Glutamatergic neuron (in vitro differentiated cells): ENCODE measurements at regions not wholly inside any gene's neighbourhood (a gene's known extent, or its start where the extent isn't known, plus 50 kb on each side); places are given as distances from the start of the nearest gene placed in this dataset.

Source experiments
- DNase-seq: peaks from one replicate; pipeline ENCODE4 v3.0.0; 2022
- H3K27ac Mint-ChIP-seq: one replicate; pipeline ENCODE4 v1.8.0; 2020; ENCODE audit warnings: mild to moderate bottlenecking, mixed read lengths, inconsistent platforms; ENCODE audit not compliant: unreplicated experiment
- H3K27me3 Mint-ChIP-seq: one replicate; pipeline ENCODE4 v1.8.0; 2020; ENCODE audit warnings: mild to moderate bottlenecking, moderate library complexity, mixed read lengths, inconsistent platforms; ENCODE audit not compliant: unreplicated experiment
- H3K36me3 Mint-ChIP-seq: one replicate; pipeline ENCODE4 v1.8.0; 2020; ENCODE audit warnings: mild to moderate bottlenecking, mixed read lengths, inconsistent platforms; ENCODE audit not compliant: unreplicated experiment
- H3K4me1 Mint-ChIP-seq: one replicate; pipeline ENCODE4 v1.8.0; 2020; ENCODE audit warnings: mild to moderate bottlenecking, low read depth, mixed read lengths, inconsistent platforms; ENCODE audit not compliant: unreplicated experiment
- H3K4me3 Mint-ChIP-seq: one replicate; pipeline ENCODE4 v1.8.0; 2020; ENCODE audit warnings: mild to moderate bottlenecking, mixed read lengths, inconsistent platforms; ENCODE audit not compliant: unreplicated experiment
- H3K9me3 Mint-ChIP-seq: one replicate; pipeline ENCODE4 v1.8.0; 2020; ENCODE audit warnings: mild to moderate bottlenecking, moderate library complexity, mixed read lengths, inconsistent platforms; ENCODE audit not compliant: unreplicated experiment
- CTCF ChIP-seq: fragments of 200-600 bp; sonication (generic); IDR thresholded peaks from one replicate; pipeline ENCODE4 v1.5.0; 2021; ENCODE audit not compliant: partially characterized antibody, unreplicated experiment

- H3K27ac Mint-ChIP-seq, result no peak overlapping the region
- no peak overlapping the region for H3K4me3 Mint-ChIP-seq
- H3K36me3 Mint-ChIP-seq, result no peaks in the 10 kb centered on the region
- no peaks in the 10 kb centered on the region for H3K9me3 Mint-ChIP-seq
- no peaks in the 10 kb centered on the region for H3K4me1 Mint-ChIP-seq
- TF ChIP-seq CTCF, result no peak
- H3K27me3 Mint-ChIP-seq, result no peaks in the 10 kb centered on the region
- no peak for DNase-seq
Measured at GRCh38 chr13:76756451-76756850, 129.8 kb downstream of the KCTD12 start.

GRCh38 chr13:76754414-76754813, 131.8 kb downstream of the KCTD12 start:
- H3K27ac Mint-ChIP-seq, result no peak overlapping the region
- no peaks in the 10 kb centered on the region for H3K27me3 Mint-ChIP-seq
- no peak overlapping the region for H3K4me3 Mint-ChIP-seq
- H3K9me3 Mint-ChIP-seq, result no peaks in the 10 kb centered on the region
- no peaks in the 10 kb centered on the region for H3K36me3 Mint-ChIP-seq
- no peaks in the 10 kb centered on the region for H3K4me1 Mint-ChIP-seq
- no peak for TF ChIP-seq CTCF
- DNase-seq, result no peak

- DNase-seq, result no peak
- Mint-ChIP-seq H3K9me3 (no peaks in the 10 kb centered on the region), H3K4me1 (no peaks in the 10 kb centered on the region), H3K4me3 (no peak overlapping the region), H3K27ac (no peak overlapping the region), H3K27me3 (no peaks in the 10 kb centered on the region), H3K36me3 (no peaks in the 10 kb centered on the region)
- no peak for TF ChIP-seq CTCF
Measured at GRCh38 chr13:76751278-76751677, 134.9 kb downstream of the KCTD12 start.

- Mint-ChIP-seq H3K9me3 (no peaks in the 10 kb centered on the region), H3K27ac (no peak overlapping the region), H3K4me1 (peaks cover 2% of the 10 kb centered on the region), H3K27me3 (no peaks in the 10 kb centered on the region), H3K4me3 (no peak overlapping the region), H3K36me3 (no peaks in the 10 kb centered on the region)
- DNase-seq, result no peak
- TF ChIP-seq CTCF, result no peak
Measured at GRCh38 chr13:76750126-76750525, 136.1 kb downstream of the KCTD12 start.

- no peak for TF ChIP-seq CTCF
- Mint-ChIP-seq H3K27me3 (no peaks in the 10 kb centered on the region), H3K27ac (no peak overlapping the region), H3K4me3 (no peak overlapping the region), H3K4me1 (peaks cover 2% of the 10 kb centered on the region), H3K9me3 (no peaks in the 10 kb centered on the region), H3K36me3 (peaks cover 5% of the 10 kb centered on the region)
- no peak for DNase-seq
Measured at GRCh38 chr13:76745261-76746200, 140.7 kb downstream of the KCTD12 start.
